HG03025 (cell line): ENCODE measurements at regions not wholly inside any gene's neighbourhood (a gene's known extent, or its start where the extent isn't known, plus 50 kb on each side); places are given as distances from the start of the nearest gene placed in this dataset.

Experiments
- ATAC-seq: cut with Tn5 transposase; IDR thresholded peaks from one replicate; pipeline ENCODE4 v1.9.1; 2021; ENCODE audit warnings: mild to moderate bottlenecking, moderate library complexity; ENCODE audit not compliant: unreplicated experiment, low FRiP score

DNA sequence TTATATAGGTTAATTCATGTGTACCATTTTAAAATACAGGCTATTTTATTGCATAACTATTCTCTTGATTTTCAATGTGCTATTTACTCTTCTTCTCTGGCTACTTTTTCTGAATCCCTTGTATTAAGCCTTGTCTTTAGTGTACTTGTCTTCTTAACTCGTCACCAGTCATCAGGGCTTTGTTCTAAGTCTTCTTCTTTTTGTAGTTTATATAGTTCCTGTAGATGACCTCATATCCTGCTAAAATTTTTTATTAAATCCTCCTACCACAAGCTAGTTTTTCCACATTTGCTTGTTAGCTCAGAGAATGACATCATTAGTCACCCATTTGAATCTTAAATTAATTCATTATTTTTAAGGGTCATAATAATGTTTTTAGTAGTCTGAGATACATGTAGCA, 1281.9 kb downstream of the KCNT2 start:
- no peak for ATAC-seq

DNA sequence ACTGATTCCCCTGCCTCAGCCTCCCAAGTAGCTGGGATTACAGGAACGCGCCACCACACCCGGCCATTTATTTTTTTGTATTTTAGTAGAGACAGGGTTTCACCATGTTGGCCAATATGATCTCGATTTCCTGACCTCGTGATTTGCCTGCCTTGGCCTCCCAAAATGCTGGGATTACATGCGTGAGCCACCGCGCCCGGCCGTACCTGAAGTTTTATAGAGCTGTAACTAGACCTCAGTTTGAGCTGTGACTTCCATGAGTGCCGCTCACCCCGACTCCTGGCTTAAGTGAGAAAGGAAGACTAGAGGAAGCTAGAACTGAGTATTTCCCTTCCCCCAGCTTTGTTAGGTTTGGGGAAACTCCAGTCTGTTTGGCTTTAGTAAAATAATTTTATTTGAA, 1283.1 kb downstream of the KCNT2 start:
- no peak for ATAC-seq

DNA sequence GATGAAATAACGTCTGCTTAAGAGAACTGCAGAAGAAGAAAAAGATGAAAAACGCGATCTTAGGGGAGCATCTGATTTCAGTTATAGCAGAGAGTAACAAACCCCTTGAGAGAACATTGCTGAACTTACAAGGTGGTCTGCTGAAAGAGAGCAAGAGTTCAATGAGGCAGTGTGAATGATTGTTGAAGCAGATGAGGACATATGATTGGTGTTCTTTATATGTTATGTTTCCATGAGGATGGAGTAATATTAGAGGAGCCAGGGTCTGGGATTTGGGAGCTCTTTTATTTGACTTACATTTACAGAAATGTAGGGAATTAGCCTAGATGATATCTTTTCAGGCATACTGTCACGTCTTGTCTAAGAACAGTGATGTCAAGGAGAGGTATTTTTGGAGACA, 1302.0 kb downstream of the KCNT2 start:
- ATAC-seq, result no peak

DNA sequence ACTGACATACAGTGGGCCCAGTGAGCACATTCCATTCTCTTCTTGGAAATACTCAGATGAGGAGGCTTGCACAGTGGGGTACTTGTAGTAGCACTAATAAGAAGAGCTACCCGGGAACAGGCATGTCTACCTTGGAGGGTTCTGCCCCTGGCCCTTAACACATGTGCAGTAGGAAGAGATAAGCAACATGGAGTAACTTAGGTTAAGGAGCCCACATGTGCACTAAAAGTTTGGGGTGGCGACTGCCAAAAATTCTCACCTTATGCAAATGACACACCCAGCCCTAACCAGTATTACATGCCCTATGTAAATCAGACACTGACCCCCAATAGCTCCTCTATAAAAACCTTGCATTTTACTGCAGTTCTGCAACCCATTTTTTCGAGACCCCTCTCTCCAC, 1313.3 kb downstream of the KCNT2 start:
- ATAC-seq, result no peak

DNA sequence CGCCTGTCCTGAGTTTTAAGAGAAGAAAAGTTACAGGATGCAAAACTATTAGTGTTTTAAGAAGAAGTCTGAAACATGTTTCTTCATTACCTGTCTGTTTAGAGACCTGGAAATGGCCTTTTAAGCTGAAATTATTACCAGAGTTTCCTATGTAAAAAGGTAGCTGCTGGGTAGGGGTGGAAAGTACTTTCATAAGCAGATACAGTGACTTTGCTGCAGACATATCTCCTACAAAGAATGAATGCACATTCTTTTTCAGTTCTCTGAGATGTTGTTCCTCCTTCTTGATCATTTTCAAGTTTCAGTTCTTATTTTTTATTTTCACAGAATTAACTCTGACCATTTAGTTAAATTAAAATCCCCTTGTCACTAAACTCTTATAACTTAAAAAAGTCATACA, 1329.6 kb downstream of the KCNT2 start:
- ATAC-seq, result peak; percentile 48

DNA sequence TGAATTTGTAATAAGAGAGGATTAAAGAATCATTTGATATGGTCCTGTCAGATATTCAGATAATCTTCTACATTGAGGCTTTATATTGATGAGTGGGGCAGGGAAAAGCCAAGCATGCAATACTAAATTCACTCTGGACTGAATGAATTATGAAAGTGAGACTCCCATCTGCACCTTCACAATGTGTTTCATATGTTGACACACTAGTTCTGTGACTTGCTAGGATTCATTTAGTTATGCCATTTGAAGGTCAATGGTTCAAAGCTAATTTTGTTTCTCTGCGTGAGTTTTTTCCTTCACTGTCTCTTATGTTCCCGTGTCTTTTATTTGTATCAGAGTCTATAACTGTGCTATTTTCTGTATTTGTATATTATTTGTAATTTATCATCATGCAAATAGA, 1332.5 kb downstream of the KCNT2 start:
- no peak for ATAC-seq

DNA sequence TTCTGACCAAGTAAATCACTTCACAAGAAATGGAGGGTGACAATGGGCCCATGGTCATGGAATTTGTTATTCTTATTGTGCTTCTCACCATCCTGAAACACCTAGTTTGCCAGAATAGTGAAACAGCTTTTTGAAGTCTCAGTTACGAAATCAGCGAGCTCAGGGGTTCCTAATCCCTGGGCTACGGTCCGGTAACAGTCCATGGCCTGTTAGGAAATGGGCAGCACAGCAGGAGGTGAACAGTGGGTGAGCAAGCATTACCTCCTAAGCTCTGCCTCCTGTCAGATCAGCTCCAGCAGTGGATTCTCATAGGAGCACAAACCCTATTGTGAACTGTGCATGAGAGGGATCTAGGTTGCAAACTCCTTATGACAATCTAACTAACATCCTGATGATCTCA, 1356.3 kb downstream of the KCNT2 start:
- no peak for ATAC-seq

DNA sequence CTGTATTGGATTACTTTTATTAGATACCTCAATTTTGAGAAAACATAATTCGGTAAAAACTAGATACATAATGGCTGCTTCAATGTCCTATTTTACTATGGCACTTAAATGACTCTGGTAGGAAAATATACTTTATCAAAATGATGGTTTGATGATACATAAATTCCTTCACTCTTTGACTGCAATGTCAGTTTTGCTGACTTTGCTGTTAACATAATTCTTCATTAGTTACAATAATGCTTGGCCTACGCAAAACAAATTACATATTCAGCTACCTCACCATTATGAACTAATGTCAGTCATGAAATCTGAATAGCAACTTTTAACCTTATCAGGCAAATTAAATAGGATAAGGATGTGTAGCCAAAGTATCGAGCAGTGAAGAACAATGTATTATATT, 1364.7 kb downstream of the KCNT2 start:
- ATAC-seq, result no peak

DNA sequence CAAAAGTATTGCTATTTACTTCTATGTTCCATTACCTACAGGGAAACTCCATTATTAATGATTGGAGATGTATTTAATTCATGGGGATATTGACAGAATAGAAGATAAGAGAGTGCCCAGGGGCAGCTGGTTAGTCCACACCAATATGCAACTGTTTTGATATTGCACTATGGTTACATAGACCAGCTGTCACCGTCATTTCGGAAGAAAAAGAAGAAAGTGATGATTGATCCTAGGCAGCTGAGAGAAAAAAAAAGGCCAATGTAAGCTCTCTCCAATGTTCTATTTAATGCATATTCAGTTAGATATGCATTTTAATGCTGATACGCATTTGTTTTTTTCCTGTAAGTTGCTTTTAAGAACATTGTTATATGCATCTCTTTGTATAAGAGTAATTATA, 1367.2 kb downstream of the KCNT2 start:
- ATAC-seq, result no peak

DNA sequence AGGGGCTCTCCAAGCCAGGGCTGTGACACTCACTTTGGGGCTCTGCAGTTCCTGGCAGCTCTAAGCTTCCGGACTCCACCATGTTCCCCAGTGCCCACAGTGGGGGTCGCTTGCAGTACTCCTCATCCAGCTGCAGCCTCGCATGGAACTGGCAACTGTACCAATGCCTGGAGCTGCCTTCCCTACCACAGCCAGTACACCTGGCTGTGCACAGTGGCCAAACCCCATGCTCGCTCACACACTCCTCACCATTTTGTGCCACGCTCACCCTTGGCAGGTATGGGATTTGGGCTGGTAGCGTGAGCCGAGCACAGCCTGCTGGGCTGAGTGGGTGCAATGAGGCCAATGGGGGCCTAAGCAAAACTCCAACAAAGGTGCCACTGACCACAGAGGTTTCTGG, 1369.9 kb downstream of the KCNT2 start:
- ATAC-seq, result no peak

DNA sequence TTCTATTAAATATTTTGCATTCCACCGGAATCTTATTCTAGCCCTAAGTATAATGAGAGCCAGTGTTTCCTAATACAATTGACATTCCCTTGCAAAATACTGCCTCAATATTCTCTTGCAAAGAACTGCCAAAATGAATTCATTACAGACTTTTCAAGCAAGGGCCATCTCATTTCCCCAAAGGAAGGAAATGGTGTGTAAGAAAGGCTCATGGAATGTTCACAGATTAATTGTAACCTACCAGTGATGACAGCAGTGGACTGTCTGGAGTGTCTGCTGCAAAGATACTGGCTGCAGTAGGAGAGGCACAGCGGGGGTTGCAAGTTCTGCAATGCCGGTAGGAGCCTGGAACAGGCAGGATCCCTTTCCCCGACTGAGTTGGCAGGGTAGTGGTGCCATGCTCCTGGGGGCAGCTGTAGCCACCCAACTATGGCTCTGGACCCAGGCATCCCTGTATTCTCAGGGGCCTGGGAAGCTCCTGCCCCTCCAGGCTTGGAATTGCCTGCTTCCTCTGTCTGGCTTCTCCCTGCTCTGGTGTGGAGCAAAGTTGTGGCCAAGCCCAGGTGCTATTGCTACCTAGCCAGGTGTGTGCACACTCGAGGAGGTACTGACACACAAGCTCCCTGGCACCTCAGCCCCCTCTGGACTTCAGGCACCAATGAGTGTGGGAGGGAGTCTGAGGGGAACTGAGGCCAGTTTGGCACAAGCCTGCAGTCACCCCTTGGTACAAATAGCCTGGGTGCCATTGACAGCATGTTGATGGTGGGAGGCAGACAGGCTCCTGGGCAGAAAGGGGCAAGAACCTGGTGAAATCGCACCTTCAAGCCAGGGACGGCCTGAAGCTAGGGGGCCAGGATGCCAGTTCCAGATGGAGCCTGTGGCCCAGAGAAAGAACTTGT, 1371.0 kb downstream of the KCNT2 start:
- ATAC-seq, result no peak

DNA sequence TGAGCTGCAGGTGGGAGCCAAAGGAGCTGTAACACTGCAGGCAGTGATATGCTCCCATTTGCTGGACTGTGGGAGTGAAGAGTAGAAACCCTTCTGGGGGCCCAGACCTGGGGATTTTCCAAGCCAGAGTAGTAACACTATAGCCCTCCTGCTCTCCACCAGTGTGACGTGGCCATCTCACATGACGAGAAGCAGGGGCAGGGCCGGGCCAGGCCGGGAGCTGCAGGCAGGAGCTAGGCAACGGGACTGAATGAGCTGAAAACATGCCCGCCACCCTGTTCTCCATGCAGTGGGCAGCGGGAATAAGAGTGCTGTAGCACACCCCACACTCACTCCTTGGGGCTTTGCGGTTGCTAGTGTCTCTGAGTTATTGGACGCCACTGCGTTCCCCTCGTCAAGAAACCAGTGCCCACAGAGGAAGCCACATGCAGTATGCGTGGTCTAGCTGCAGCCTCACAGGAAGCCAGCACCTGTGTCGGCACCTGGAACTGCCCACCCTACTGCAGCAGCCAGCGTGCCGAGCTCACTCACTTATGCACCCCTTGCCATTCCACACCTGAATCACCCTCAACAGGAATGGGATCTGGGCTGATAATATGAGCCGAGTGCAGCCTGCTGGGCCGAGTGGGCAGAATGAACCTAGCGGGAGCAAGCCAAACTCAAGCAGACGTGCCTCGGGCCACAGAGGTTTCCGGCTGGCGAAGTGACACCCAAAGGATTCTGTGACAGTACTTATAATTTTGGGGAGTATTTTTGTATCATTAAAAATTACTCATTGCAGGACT, 1389.6 kb downstream of the KCNT2 start:
- no peak for ATAC-seq

DNA sequence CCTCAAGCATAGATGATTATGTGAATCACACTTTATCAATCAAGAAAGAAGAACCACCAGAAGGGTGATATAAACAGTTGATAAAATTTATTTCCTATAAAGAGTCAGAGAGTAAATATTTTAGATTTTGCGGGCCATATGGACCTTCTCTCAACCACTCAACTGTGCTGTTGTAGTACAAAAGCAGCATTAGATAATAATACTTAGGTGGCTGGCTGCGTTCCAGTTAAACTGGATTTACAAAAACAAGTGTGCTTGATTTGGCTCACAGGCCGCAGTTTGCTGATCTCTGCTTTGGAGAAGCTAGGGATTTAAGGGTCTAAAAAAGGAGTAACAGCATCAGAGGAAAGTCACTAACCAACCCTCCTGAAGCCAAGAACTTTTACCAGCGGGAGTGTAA, 1406.0 kb downstream of the KCNT2 start:
- no peak for ATAC-seq

DNA sequence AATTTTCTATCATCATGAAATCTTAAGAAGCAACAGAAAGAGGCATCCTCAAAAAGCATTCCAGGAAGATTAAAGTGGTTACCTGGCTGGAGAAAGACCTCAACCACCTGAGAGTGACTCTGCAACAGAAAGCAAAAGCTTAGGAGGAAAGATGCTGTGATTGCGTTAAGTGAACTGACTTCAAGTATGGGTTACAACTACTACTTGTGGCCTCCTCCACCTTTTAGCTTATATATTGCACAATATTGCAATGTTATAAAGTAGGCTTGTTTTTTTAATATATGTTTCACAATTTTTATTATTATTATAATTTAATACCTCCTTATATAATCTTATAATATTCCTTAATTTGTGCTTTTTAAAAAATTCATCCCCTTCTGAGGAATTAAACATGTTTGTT, 1407.5 kb downstream of the KCNT2 start:
- ATAC-seq, result no peak

DNA sequence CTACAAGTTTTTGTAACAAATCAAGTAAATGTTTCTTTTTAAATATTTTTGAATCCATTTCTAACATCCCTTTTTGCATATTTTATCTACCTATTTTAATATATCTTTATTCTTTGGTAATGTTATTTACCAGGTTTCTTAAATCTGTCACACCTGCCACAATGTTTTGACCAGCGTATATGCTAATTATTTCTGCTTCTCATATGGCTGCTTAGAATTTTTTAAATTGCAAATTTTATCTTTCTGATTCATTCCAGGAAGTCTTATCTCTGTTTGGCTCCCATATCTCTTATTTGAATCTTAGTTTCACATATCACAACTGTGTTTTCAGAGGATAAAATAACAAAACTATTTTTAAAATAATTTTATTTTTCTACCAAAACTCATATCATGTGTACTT, 1411.1 kb downstream of the KCNT2 start:
- no peak for ATAC-seq

DNA sequence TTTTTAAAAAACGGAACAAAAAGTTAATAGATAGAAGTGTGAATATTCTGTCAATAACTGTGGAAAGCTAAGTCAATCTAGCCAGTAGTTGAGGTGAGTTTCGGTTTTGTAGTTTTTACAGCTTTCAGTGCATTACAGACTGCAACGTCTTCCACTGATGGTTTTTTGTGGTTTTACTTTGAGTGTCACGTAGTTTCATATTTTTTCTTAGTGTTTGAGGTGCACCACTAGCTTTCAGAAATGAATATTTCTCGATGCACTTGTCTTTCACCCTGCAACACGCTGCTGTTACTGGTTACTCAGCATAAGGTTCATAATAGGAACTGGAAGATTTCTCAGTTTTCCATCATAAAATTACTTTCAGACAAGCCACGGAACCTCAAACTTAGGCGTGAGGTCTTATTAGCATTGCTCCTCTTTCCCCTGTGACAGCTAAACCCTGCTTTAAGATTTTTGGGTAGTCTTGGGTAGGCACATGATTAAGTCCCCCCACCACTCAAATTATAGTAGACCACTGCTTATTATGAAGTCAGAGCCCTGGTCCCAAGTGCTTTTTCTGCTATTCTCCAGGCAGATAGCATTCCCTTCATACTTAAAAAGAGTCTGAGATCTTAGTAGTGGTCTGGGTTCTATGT, 1412.7 kb downstream of the KCNT2 start:
- ATAC-seq, result peak; percentile 97

DNA sequence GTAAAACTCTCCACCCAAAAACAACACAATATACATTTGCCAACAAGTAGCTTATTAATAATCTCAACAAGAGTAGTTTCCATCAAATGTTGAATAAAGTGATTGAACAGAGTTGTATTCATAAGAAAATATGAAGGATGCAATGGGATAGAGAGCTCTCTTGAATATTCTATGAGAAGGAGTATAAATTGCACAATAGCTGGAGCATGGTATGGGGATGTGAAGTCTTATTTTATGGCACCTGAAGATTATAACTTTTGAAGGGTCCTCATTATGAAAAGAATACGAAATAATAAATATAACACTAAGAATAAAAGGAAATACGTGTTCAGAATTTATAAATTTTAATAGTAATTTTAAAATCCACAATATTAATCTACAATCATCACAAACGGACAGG, 1415.1 kb downstream of the KCNT2 start:
- ATAC-seq, result no peak

DNA sequence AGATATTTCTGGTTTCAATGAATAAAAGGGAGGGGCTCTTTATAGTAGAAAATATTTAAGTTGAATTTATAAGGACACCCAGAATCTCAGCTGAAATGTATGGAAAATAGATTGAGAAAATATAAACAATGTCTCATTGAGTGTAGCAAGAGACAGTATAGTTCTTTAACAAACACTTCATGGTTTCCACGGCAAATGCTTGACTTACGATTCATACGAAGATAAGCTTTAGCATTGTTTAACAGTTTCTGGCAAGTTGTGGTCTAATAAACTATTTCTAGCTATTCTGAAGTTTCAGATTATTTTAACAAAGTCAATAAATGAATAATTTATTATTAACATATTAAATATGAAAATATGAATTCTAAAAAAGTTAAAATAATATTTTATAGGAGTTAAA, 1419.4 kb downstream of the KCNT2 start:
- no peak for ATAC-seq

DNA sequence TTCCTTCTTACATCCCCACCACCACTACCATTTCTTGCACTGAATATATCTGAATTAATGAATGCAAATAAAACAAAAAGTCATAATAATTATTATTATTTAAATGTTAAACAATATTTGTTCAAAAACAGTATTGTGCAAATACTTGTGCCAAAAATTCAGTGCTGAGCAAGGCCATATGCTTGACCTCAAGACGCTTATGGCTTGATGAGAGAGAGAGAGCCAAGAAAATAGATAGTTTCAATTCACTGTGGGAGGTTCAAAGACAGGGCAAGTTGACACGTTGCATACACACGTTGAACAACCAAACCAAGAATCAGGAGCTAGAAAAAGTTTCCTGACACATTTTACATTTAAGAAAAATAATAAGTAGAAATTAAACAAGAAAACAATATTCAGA, 1421.7 kb downstream of the KCNT2 start:
- no peak for ATAC-seq

DNA sequence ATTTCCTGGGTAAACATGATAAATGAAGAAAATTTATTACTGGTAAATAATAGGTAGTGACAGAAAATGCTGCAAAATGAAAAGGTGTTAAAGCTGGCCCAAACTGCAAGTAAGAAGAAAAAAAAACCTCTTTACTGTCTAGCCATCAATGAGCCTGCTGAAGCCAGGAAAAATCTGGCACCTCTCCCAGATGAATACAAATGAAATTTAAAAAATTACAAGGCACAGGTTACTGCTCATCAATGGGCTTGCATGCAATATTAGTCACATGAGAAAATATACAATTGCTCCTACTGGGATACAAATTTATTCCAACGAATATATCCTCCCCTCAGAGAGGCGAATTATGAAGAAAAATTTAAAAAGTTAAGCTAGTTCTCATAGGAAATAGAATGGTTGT, 1422.5 kb downstream of the KCNT2 start:
- ATAC-seq, result no peak

DNA sequence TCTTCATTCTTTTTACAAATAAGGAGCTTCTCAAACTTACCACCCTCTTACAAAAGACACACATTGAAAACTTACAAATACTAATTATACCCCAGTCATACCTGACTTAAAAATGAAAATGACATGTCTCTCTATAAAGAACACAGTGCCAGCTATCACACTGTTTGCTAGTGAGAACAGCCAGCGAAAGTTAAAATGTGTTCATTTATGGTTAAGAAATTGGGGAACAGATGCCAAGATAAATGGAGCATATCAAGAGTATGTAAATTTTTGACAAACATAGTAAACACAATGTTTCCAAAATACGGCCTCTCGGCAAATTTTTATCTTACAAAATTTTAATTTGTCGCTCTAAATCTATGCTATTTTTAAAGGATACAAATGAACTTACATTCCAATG, 1422.9 kb downstream of the KCNT2 start:
- ATAC-seq, result no peak
